Putamen (tissue), 1 donor: ENCODE measurements at regions not wholly inside any gene's neighbourhood (a gene's known extent, or its start where the extent isn't known, plus 50 kb on each side); places are given as distances from the start of the nearest gene placed in this dataset.
"Not testable (repeated sequence)": the region's sequence is repeated elsewhere in the genome, so short reads cannot be mapped to it uniquely, and the experiment has no call there.

Source experiments
- DNase-seq: peaks from one replicate; pipeline ENCODE4 v3.0.0-alpha.2; 2016; ENCODE audit warnings: low spot score

DNA sequence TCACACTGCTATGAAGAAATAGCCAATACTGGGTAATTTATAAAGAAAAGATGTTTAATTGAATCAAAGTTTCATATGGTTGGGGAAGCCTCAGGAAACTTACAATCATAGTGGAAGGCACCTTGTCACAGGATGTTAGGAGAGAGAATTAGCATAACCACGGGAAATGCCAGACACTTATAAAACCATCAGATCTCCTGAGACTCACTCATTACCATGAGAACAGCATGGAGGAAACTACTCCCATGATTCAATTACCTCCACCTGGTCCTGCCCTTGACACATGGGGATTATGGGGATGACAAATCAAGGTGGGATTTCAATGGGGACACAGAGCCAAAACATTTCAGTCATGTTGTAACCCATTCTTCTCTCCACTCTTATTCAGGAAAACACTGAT is 472.9 kb upstream of the FSIP2 start:
- DNase-seq = no peak

DNA sequence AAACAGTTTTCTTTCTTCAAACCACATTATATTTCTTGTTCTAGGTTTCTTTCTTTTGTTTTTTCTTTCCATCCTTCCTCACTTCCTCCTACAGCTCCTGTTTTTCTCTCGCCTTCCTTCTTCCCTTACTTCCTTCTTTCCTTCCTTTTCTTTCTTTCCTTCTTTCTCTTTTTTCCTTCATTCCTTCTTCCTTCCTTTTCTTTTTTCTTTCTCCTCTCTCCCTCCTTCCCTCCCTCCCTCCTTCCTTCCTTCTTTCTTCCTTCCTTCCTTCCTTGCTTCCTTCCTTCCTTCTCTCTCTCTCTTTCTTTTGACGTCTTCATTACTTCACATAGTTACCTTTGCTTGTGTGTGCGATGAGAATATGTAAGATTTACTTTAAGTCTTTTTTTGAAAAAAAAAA is 470.0 kb upstream of the FSIP2 start:
- DNase-seq = no peak

DNA sequence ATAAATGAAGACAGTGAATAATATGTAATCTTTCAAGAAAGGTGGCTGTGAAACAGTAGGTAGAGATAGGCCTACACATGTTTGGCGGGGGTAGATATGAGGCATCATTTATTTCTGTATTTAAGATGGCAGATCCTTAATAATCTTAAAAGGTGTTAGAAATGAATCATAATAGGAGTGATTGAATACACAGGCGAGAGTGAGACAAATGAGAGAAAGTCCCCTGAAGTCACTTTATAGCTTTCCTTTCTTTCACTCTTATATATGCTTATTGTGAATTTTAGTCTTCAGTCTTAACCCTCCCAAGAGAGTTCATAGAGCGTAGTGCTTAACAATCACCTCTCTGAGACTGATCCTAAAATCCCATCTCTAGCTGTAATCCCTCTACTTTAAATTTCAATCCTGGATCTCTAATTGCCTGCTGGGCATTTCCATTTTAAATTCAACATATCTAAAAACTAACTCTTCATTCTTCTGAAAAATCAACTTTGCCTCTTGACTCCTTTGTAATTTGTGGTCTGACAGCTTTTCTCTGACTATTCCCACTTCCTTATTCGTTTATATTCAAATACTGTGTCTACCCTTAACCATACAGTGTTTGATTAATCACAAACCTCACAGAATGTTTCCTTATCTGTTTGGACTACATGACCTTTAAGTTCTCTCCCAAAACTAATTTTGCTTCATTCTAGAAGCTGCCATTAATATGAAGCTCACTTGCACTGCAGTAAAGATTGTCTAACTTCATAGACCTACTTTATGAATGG is 463.7 kb upstream of the FSIP2 start:
- DNase-seq = no peak

DNA sequence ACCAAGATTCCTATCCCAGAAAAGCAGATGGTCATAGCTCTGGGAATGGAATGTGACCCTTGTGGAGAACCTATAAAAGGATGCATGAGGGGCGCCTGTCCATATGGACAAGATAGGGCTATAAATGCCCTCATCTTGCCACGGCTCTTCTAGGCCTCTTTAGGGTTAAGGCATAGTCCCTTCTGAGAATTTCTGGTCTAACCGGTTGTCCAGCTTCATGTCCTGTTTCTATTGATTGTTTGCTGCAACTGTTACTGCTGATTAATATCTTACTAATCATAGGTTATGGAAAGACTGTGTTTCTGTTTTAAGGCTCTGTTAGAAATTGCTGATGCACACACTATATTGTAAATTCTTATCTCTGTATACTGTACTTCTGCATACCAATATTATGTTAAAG is 462.6 kb upstream of the FSIP2 start:
- not testable (repeated sequence) for DNase-seq

DNA sequence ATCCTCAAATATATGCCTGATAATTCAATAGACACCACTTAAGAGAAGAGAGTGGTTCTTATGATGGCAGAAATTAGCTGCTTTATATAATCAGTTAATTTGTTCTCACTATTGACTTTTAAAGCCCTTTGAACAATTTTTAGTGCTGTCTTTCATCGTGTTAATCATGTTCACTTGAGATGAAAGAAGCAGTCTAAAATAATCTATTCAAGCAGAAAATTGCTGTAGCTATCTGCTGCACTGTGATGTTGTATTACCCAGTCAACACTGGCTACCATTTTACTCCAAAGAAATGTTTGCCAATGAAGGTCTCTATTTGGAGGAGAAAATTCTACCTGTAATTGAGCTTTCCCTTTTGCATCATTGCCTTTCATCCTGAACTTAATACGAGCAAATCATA is 459.8 kb upstream of the FSIP2 start:
- DNase-seq = no peak

DNA sequence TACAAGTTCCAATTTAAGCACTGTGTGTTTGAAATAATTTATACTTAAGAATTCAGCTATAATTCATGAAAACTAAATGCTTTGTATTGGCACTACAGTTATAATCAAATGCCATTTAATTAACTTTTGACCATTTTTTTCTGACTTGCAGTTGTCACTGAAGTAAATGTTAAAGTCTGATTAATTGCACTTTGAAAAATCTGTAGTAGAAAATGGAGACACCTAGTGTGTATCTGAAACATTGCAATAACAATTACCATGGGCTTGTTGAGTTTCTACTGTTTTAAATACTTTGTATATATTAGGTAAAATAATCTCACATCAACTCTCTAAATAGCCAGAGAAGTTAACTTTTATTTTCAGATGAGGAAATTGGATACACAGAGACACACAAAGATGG is 458.6 kb upstream of the FSIP2 start:
- DNase-seq = no peak

DNA sequence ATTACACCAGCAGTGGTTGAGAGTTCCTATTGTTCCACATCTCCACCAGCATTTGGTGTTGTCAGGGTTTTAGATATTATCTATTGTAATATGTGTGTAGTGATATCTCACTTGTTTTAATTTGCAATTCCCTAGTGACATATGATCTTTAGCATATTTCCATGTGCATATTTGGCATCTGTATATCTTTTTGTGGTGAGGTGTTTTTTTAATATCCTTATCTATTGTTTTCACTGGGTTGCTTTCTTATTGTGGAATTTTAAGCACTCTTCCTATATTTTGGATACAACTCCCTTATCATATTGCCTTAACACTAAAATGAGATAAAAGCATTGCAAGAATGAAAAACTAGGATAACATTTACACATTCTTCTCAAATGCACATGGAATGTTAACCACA is 453.9 kb upstream of the FSIP2 start:
- DNase-seq = no peak

DNA sequence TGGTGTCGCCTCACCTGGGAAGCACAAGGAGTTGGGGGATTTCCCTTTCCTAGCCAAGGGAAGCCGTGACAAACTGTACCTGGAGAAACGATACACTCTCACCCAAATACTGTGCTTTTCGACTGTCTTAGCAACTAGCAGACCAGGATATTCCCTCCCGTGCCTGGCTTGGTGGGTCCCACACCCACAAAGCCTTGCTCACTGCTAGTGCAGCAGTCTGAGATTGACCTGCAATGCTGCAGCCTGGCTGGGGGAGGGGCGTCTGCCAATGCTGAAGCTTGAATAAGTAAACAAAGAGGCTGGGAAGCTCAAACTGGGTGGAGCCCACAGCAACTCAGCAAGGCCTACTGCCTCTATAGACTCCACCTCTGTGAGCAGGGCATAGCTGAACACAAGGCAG is 448.6 kb upstream of the FSIP2 start:
- not testable (repeated sequence) for DNase-seq

DNA sequence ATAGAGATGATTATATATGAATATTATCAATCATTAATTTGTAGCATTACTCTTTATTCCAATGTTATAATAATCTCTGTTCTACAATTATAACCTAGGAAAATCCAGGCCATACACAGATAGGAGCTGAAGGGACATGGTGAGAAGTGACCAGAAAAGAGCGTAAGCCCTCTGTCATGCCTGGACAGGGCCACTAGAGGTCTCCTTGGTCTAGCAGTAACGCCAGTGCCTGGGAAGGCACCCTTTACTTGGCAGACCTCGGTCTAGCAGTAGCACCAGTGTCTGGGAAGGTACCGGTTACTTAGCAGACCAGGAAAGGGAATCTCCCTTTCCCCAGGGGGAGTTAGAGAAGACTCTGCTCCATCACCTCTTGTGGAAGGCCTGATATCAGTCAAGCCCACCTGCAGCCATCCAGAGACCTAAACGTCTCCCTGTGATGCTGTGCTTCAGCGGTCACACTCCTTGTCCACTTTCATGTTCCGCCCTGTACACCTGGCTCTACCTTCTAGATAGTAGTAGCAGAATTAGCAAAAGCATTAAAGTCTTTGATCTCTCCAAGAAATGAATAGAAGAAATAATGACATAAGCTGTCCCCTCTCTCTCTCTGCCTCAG is 447.5 kb upstream of the FSIP2 start:
- no peak for DNase-seq

DNA sequence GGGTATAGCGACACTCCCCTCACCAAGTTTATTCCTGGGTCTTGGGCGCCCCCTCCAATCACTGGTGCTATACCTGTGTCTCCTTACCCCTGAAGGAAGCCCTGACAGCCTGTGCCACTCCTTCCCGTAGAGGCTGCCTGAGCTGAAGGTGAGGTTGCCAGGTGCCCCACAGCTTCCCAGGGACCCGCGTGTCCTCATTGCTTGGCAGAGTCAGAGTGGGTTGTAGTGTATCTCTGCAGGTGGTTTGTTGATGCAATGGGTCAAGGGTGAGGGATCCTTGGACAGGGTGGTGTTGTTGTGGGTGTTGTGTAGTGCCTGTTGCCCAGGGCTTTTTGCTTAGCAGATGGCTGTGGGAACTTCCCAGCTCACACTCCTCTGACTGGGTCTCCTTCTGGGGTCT is 438.7 kb upstream of the FSIP2 start:
- no peak for DNase-seq

DNA sequence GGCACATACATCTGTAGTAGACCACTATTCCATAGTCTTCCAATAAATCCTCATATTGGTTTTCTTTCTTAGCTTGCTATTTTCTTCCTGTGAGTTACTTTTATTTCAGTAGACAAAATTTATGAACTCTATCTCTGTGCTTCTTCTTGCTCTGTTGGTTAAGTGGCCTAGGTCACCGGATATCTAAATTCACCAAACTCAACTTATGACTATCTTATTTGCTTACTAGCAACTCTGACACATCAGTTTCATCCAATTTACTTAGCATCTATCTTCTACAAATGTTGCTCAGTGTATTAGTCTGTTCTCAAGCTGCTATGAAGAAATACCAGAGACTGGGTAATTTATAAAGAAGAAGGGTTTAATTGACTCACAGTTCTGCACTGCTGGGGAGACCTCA is 432.5 kb upstream of the FSIP2 start:
- DNase-seq = no peak

DNA sequence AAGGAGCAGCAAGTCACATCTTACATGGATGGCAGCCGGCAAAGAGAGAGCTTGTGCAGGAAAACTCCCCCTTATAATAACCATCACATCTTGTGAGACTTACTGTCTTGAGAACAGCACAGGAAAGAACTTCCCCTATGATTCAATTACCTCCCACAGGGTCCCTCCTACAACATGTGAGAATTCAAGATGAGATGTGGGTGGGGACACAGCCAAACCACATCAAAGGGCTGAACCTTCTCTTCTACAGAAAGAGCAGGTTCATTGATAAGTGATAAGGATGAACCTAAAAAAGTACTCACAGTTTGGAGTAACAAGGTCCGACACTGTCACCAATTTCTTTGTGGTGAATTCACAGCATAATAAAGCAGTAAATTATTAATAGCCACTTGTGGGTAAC is 422.2 kb upstream of the FSIP2 start:
- DNase-seq = no peak

DNA sequence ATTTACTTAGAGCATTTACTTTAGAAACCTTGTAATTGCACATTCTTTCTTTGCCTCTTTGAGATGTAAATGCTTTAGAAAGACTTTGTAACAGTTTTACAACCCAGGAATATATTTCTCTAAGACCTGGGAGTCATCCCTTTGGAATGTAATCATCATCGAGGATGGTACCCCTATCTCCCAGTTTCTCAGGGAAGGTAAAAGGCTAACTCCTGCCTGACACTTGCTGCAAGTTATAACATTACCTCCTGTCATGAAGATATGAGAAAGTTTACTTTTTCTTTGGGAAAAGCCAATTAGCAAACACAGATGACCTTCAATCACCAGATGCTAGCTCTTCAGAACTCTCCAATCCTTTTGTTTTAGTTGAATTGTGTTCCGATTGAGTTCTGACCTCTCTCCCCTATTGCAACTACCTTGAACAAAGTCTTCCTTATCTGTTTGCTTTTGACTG is 420.3 kb upstream of the FSIP2 start:
- DNase-seq = no peak

DNA sequence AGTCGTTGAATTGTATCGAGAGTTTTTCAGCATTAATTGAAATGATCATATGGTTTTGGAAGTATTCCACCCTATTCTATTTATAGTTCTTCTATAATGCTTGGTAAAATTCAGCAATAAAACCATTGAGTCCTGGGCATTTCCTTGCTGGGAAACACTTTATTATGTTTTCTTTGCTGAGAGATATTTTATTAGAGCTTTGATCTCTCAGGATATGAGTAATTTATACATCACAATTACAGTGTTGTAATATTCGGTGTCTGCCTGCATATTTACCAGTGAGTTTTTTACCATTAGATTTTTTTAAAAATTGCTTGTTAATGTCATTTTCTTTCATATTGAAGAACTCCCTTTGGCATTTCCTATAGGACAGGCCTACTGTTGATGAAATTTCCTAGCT is 402.7 kb upstream of the FSIP2 start:
- no peak for DNase-seq

DNA sequence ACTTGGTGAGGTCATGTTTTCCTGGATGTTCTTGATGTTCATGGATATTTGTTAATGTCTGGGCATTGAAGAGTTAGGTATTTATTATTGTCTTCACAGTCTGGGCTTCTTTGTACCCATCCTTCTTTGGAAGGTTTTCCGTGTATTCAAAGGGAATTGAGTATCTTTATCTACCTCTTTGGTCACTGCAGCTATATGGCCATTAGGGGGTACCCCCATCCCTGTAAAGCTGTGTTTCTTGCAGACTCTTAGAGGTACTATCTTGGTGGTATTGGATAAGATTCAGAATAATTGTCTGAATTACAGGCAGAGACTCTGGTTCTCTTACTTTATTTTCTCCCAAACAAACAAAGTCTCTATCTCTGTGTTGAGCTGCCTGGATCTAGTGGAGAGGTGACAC is 401.6 kb upstream of the FSIP2 start:
- no peak for DNase-seq

DNA sequence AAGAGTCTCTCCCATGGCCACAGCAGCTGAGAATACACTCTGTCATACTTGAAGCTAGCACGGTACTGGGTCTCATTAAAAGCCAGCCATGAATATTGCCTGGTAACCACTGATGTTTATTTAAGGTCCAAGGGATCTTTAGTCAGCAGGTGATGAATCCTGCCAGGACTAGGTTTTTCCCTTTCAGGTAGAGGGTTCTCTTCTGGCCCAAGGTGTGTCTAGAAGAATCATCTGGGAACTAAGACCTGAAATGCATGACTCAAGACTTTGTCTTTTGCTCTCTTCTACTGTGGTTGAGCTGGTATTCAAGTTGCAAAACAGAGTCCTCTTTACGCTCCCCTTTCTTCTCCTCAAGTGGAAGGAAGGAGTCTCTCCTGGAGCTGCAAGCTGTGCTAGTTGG is 400.5 kb upstream of the FSIP2 start:
- no peak for DNase-seq

DNA sequence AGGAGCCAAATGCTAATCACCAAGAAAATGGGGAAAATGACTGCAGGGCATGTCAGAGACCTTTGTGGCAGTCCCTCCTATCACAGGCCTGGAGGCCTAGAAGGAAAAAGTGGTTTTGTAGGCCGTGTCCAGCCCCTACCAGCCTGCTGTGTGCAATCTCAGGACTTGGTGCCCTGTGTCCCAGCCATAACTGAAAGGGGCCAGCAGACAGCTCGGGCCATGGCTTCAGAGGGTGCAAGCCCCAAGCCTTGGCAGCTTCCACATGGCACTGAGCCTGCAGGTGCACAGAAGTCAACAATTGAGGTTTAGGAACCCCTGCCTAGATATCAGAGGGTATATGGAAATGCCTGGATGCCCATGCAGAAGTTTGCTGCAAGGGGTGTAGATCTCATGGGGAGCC is 391.2 kb upstream of the FSIP2 start:
- DNase-seq = no peak

DNA sequence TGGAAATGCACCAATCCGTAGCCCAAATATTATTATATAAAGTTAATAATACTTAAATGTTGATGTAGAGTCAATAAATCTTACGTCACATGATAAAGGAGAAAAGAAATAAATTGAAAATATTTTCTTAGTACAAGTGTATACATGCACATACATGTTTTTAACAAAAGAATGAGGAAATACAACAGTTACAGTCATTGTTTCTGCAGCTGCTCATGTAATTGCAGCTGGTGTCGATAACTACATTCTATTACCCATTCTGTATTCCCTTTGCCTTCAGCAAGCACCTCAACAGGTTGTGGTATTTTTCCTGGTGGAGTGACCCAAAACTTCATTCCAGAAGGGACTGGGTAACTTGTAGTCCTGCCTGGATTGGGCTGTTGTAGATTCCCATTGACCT is 377.8 kb upstream of the FSIP2 start:
- DNase-seq = no peak

DNA sequence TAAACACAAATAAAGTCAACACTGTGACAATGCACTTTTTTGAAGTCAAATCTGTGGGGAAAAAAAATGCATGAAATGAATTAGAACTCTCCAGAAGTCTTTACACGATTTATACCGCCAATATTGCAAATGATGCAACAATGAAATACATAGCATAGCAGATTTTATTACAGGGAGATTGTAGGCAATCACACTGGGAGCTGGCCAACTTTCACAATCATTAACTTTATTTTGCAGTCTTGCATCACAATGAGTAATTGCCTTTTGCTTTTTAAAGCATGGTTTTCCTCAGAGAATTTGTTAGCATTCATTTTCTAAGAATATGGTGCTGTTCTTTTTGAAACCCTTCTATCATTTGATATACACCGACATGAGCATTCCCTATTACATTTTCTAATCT is 366.4 kb upstream of the FSIP2 start:
- DNase-seq = no peak

DNA sequence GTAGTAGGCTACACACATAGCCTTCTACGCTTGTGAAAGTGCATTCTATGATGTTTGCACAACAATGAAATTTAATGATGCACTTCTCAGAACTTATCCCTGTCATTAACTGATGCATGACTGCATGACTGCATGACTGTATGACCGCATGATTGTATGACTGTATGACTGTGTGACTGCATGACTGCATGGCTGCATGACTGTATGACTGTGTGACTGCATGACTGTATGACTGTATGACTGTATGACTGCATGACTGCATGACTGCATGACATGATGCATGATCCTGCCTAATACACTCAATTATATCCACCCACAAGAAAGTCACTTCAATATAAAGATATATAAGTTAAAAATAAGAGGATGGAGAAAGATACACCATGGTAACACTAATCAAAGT is 365.4 kb upstream of the FSIP2 start:
- DNase-seq = no peak

DNA sequence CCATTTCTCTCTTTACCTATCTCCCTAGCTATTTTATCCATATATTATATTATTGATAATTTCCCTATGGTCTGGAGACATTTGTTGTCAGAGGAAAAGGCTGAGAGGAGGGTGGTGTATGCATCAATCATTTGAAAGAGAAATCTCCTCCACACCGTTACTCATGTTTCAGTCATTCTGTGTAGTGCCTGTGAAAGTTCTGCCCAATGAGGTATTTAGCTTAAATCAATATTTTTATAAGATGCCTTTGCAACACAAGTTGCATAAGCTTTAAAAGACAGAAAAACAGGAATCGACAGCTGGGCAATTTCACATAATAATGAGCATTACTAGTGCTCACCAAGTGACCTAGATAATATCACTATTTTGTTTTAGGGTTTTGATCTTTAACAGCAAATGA is 363.7 kb upstream of the FSIP2 start:
- DNase-seq = no peak

DNA sequence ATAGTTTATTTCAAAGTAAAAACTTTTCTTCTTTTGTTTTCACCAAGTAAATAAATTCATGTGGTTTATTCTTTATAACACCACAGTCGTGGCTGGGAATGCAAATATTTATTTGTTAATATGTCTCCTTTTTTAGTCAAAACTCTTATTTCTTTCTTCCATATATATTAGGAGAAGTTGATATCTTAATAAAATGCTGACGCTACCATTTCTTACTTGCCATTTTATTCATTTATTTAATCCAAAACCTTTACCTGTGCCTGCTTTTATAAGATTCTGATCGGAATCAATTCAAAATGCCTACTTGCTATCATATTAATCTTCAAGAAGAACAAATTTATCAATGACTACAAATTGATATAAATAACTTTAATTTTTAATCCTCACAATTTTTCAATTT is 362.9 kb upstream of the FSIP2 start:
- DNase-seq = no peak

DNA sequence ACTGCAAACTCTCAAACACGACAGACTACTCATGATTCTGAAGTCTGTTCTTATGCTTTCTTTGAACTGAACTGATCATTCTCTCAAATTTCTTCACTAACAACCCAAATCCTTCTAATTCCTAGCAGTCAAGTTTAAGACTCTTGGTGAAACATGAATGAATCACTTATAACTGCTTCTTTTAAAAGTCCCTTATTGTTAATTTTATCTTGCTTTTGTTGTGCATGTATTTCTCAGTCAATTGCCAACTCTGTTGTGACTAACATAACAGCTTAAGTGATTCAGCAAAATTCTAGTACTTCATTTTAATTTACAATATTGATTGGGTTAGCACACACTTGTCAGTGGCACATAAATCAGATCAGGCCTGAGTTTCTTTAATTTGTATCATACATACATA is 357.0 kb upstream of the FSIP2 start:
- no peak for DNase-seq
